Gastroesophageal sphincter (tissue), 3 donors: ENCODE measurements at regions not wholly inside any gene's neighbourhood (a gene's known extent, or its start where the extent isn't known, plus 50 kb on each side); places are given as distances from the start of the nearest gene placed in this dataset.

Experiments
- CTCF ChIP-seq, 4 experiments: fragments of 200-600 bp in 2 of 4; fragments of 450-650 bp in 2 of 4; sonication (generic) in 1 of 4; IDR thresholded peaks; one replicate each; pipeline ENCODE4 v1.5.1; 2017 to 2019; ENCODE audit warnings: antibody characterized with exemption in 4 of 4, mild to moderate bottlenecking in 2 of 4, moderate library complexity in 2 of 4
- POLR2A ChIP-seq, 2 donors: fragments of 450-650 bp; IDR thresholded peaks; one replicate each; pipeline ENCODE4 v1.6.1; 2017; ENCODE audit warnings: antibody characterized with exemption in 2 of 2, mild to moderate bottlenecking in 2 of 2, moderate library complexity in 1 of 2

GRCh38 chr7:119936836-119937235, 336.1 kb upstream of the KCND2 start:
- TF ChIP-seq CTCF (IDR thresholded peaks at IDR 0.05) (no peak), POLR2A (IDR thresholded peaks at IDR 0.05) (no peak)
